Inflammatory macrophage treated with lipopolysaccharide for 1 hour (primary cell): ENCODE measurements at regions not wholly inside any gene's neighbourhood (a gene's known extent, or its start where the extent isn't known, plus 50 kb on each side); places are given as distances from the start of the nearest gene placed in this dataset.
A peak's percentile ranks its signal among the peaks of the same experiment; 100 is the strongest.
"Not testable (repeated sequence)": the region's sequence is repeated elsewhere in the genome, so short reads cannot be mapped to it uniquely, and the experiment has no call there.

Experiments
- DNase-seq, 2 donors: peaks; one replicate each; pipeline ENCODE4 v3.0.0-alpha.2; 2020 to 2022

GRCh38 chrX:139475432-139475831 lies 55.1 kb upstream of the F9 start:
- DNase-seq: no peak

GRCh38 chrX:139461945-139462344 lies 68.6 kb upstream of the F9 start:
- not testable (repeated sequence) for DNase-seq

- DNase-seq: no peak
These were observed 75.8 kb upstream of the F9 start for GRCh38 chrX:139454743-139455142.

- no peak for DNase-seq
These were observed 81.5 kb upstream of the F9 start for GRCh38 chrX:139448996-139449395.

- no peak for DNase-seq
These were observed 83.7 kb upstream of the F9 start for GRCh38 chrX:139446832-139447231.

GRCh38 chrX:139429913-139430312 lies 100.6 kb upstream of the F9 start:
- no peak for DNase-seq

- DNase-seq: no peak
These were observed 107.4 kb upstream of the F9 start for GRCh38 chrX:139423186-139423585.

- DNase-seq: not testable (repeated sequence)
These were observed 132.3 kb upstream of the F9 start for GRCh38 chrX:139398258-139398657.

GRCh38 chrX:139388254-139388653 lies 142.3 kb upstream of the F9 start:
- no peak for DNase-seq

- no peak for DNase-seq
These were observed 148.0 kb upstream of the F9 start for GRCh38 chrX:139382529-139382928.

- DNase-seq: not testable (repeated sequence)
These were observed 154.0 kb upstream of the F9 start for GRCh38 chrX:139376547-139376946.

- no peak for DNase-seq
These were observed 170.2 kb upstream of the F9 start for GRCh38 chrX:139360356-139360755.

GRCh38 chrX:139342594-139342991 lies 187.9 kb upstream of the F9 start:
- not testable (repeated sequence) for DNase-seq

GRCh38 chrX:139341855-139342593 lies 188.5 kb upstream of the F9 start:
- not testable (repeated sequence) for DNase-seq

- no peak for DNase-seq
These were observed 198.1 kb upstream of the F9 start for GRCh38 chrX:139332441-139332840.

- DNase-seq: no peak
These were observed 203.2 kb upstream of the F9 start for GRCh38 chrX:139327355-139327754.

GRCh38 chrX:139324756-139325155 lies 205.8 kb upstream of the F9 start:
- no peak for DNase-seq

- not testable (repeated sequence) for DNase-seq
These were observed 209.7 kb upstream of the F9 start for GRCh38 chrX:139320661-139321354.

GRCh38 chrX:139306675-139307074 lies 223.9 kb upstream of the F9 start:
- not testable (repeated sequence) for DNase-seq

GRCh38 chrX:139304471-139304870 lies 226.1 kb upstream of the F9 start:
- no peak for DNase-seq

GRCh38 chrX:139299309-139299708 lies 231.2 kb upstream of the F9 start:
- DNase-seq: no peak

GRCh38 chrX:139298437-139298836 lies 232.1 kb upstream of the F9 start:
- DNase-seq: no peak

- no peak for DNase-seq
These were observed 232.9 kb upstream of the F9 start for GRCh38 chrX:139297638-139298037.

- DNase-seq: no peak
These were observed 236.5 kb upstream of the F9 start for GRCh38 chrX:139293991-139294390.

- DNase-seq: peak; percentile 0
These were observed 240.2 kb upstream of the F9 start for GRCh38 chrX:139290310-139290709.
